ENCODE measurements at regions not wholly inside any gene's neighbourhood (a gene's known extent, or its start where the extent isn't known, plus 50 kb on each side); places are given as distances from the start of the nearest gene placed in this dataset.
A peak's percentile ranks its signal among the peaks of the same experiment; 100 is the strongest.
"Not testable (repeated sequence)": the region's sequence is repeated elsewhere in the genome, so short reads cannot be mapped to it uniquely, and the experiment has no call there.

- H3K27me3 ChIP-seq (ENCODE audit: control insufficient read depth, insufficient read depth, low read length): no peaks in the 10 kb centered on the region
- no peaks in the 10 kb centered on the region for H3K36me3 ChIP-seq (replicated peaks; ENCODE audit: control insufficient read depth, insufficient read depth, low read length)
- no peak for DNase-seq
- no peak overlapping the region for H3K4me3 ChIP-seq (ENCODE audit: insufficient read depth, low read depth, low read length)
Measured at GRCh38 chr5:113755516-113755915, 242.0 kb downstream of the YTHDC2 start.

GRCh38 chr5:113757508-113757907 lies 244.0 kb downstream of the YTHDC2 start:
- H3K4me3 ChIP-seq (ENCODE audit: insufficient read depth, low read depth, low read length): no peak overlapping the region
- no peaks in the 10 kb centered on the region for H3K27me3 ChIP-seq (ENCODE audit: control insufficient read depth, insufficient read depth, low read length)
- no peaks in the 10 kb centered on the region for H3K36me3 ChIP-seq (replicated peaks; ENCODE audit: control insufficient read depth, insufficient read depth, low read length)
- no peak for DNase-seq

GRCh38 chr5:113759505-113759904 lies 246.0 kb downstream of the YTHDC2 start:
- no peaks in the 10 kb centered on the region for H3K27me3 ChIP-seq (ENCODE audit: control insufficient read depth, insufficient read depth, low read length)
- no peaks in the 10 kb centered on the region for H3K36me3 ChIP-seq (replicated peaks; ENCODE audit: control insufficient read depth, insufficient read depth, low read length)
- no peak for DNase-seq
- H3K4me3 ChIP-seq (ENCODE audit: insufficient read depth, low read depth, low read length): no peak overlapping the region

GRCh38 chr5:113760486-113760885 lies 247.0 kb downstream of the YTHDC2 start:
- Histone ChIP-seq H3K27me3 (ENCODE audit: control insufficient read depth, insufficient read depth, low read length) (no peaks in the 10 kb centered on the region), H3K36me3 (replicated peaks; ENCODE audit: control insufficient read depth, insufficient read depth, low read length) (no peaks in the 10 kb centered on the region), H3K4me3 (ENCODE audit: insufficient read depth, low read depth, low read length) (no peak overlapping the region)
- DNase-seq: peak; percentile 33

- Histone ChIP-seq H3K36me3 (replicated peaks; ENCODE audit: control insufficient read depth, insufficient read depth, low read length) (no peaks in the 10 kb centered on the region), H3K27me3 (ENCODE audit: control insufficient read depth, insufficient read depth, low read length) (no peaks in the 10 kb centered on the region), H3K4me3 (ENCODE audit: insufficient read depth, low read depth, low read length) (no peak overlapping the region)
- DNase-seq: no peak
Measured at GRCh38 chr5:113761594-113761993, 248.1 kb downstream of the YTHDC2 start.

GRCh38 chr5:113764382-113764781 lies 250.9 kb downstream of the YTHDC2 start:
- no peak for DNase-seq
- Histone ChIP-seq H3K36me3 (replicated peaks; ENCODE audit: control insufficient read depth, insufficient read depth, low read length) (no peaks in the 10 kb centered on the region), H3K4me3 (ENCODE audit: insufficient read depth, low read depth, low read length) (no peak overlapping the region), H3K27me3 (ENCODE audit: control insufficient read depth, insufficient read depth, low read length) (no peaks in the 10 kb centered on the region)

GRCh38 chr5:113766827-113767226 lies 253.3 kb downstream of the YTHDC2 start:
- not testable (repeated sequence) for H3K36me3 ChIP-seq (replicated peaks; ENCODE audit: control insufficient read depth, insufficient read depth, low read length); H3K4me3 ChIP-seq (ENCODE audit: insufficient read depth, low read depth, low read length); DNase-seq; H3K27me3 ChIP-seq (ENCODE audit: control insufficient read depth, insufficient read depth, low read length)

GRCh38 chr5:113770648-113771047 lies 257.2 kb downstream of the YTHDC2 start:
- Histone ChIP-seq H3K36me3 (replicated peaks; ENCODE audit: control insufficient read depth, insufficient read depth, low read length) (no peaks in the 10 kb centered on the region), H3K4me3 (ENCODE audit: insufficient read depth, low read depth, low read length) (no peak overlapping the region), H3K27me3 (ENCODE audit: control insufficient read depth, insufficient read depth, low read length) (no peaks in the 10 kb centered on the region)
- no peak for DNase-seq

GRCh38 chr5:113771483-113771882 lies 258.0 kb downstream of the YTHDC2 start:
- no peak for DNase-seq
- Histone ChIP-seq H3K4me3 (ENCODE audit: insufficient read depth, low read depth, low read length) (no peak overlapping the region), H3K27me3 (ENCODE audit: control insufficient read depth, insufficient read depth, low read length) (no peaks in the 10 kb centered on the region), H3K36me3 (replicated peaks; ENCODE audit: control insufficient read depth, insufficient read depth, low read length) (no peaks in the 10 kb centered on the region)

- no peak overlapping the region for H3K4me3 ChIP-seq (ENCODE audit: insufficient read depth, low read depth, low read length)
Measured at GRCh38 chr5:113776168-113776567, 262.7 kb downstream of the YTHDC2 start.

GRCh38 chr5:113776832-113777525 lies 263.5 kb downstream of the YTHDC2 start:
- H3K36me3 ChIP-seq (replicated peaks; ENCODE audit: control insufficient read depth, insufficient read depth, low read length): no peaks in the 10 kb centered on the region
- no peak overlapping the region for H3K4me3 ChIP-seq (ENCODE audit: insufficient read depth, low read depth, low read length)
- no peaks in the 10 kb centered on the region for H3K27me3 ChIP-seq (ENCODE audit: control insufficient read depth, insufficient read depth, low read length)
- no peak for DNase-seq

More at GRCh38 chr5:113776168-113776567, 262.7 kb downstream of the YTHDC2 start:
- peak; percentile 12 for DNase-seq
- Histone ChIP-seq H3K36me3 (replicated peaks; ENCODE audit: control insufficient read depth, insufficient read depth, low read length) (no peaks in the 10 kb centered on the region), H3K27me3 (ENCODE audit: control insufficient read depth, insufficient read depth, low read length) (no peaks in the 10 kb centered on the region)

GRCh38 chr5:113778147-113778546 lies 264.7 kb downstream of the YTHDC2 start:
- Histone ChIP-seq H3K4me3 (ENCODE audit: insufficient read depth, low read depth, low read length) (no peak overlapping the region), H3K36me3 (replicated peaks; ENCODE audit: control insufficient read depth, insufficient read depth, low read length) (no peaks in the 10 kb centered on the region), H3K27me3 (ENCODE audit: control insufficient read depth, insufficient read depth, low read length) (no peaks in the 10 kb centered on the region)
- no peak for DNase-seq

- Histone ChIP-seq H3K36me3 (replicated peaks; ENCODE audit: control insufficient read depth, insufficient read depth, low read length) (no peaks in the 10 kb centered on the region), H3K27me3 (ENCODE audit: control insufficient read depth, insufficient read depth, low read length) (no peaks in the 10 kb centered on the region), H3K4me3 (ENCODE audit: insufficient read depth, low read depth, low read length) (no peak overlapping the region)
- no peak for DNase-seq
Measured at GRCh38 chr5:113788141-113788655, 274.7 kb downstream of the YTHDC2 start.

- DNase-seq: no peak
- Histone ChIP-seq H3K36me3 (replicated peaks; ENCODE audit: control insufficient read depth, insufficient read depth, low read length) (no peaks in the 10 kb centered on the region), H3K27me3 (ENCODE audit: control insufficient read depth, insufficient read depth, low read length) (no peaks in the 10 kb centered on the region), H3K4me3 (ENCODE audit: insufficient read depth, low read depth, low read length) (no peak overlapping the region)
Measured at GRCh38 chr5:113789769-113790168, 276.3 kb downstream of the YTHDC2 start.

- no peaks in the 10 kb centered on the region for H3K36me3 ChIP-seq (replicated peaks; ENCODE audit: control insufficient read depth, insufficient read depth, low read length)
- H3K4me3 ChIP-seq (ENCODE audit: insufficient read depth, low read depth, low read length): no peak overlapping the region
- H3K27me3 ChIP-seq (ENCODE audit: control insufficient read depth, insufficient read depth, low read length): no peaks in the 10 kb centered on the region
- DNase-seq: no peak
Measured at GRCh38 chr5:113792806-113793205, 279.3 kb downstream of the YTHDC2 start.

- Histone ChIP-seq H3K36me3 (replicated peaks; ENCODE audit: control insufficient read depth, insufficient read depth, low read length) (no peaks in the 10 kb centered on the region), H3K4me3 (ENCODE audit: insufficient read depth, low read depth, low read length) (no peak overlapping the region), H3K27me3 (ENCODE audit: control insufficient read depth, insufficient read depth, low read length) (no peaks in the 10 kb centered on the region)
- no peak for DNase-seq
Measured at GRCh38 chr5:113794981-113795380, 281.5 kb downstream of the YTHDC2 start.
